ENCODE measurements at regions not wholly inside any gene's neighbourhood (a gene's known extent, or its start where the extent isn't known, plus 50 kb on each side); places are given as distances from the start of the nearest gene placed in this dataset.

- TF ChIP-seq, protein P1, sequence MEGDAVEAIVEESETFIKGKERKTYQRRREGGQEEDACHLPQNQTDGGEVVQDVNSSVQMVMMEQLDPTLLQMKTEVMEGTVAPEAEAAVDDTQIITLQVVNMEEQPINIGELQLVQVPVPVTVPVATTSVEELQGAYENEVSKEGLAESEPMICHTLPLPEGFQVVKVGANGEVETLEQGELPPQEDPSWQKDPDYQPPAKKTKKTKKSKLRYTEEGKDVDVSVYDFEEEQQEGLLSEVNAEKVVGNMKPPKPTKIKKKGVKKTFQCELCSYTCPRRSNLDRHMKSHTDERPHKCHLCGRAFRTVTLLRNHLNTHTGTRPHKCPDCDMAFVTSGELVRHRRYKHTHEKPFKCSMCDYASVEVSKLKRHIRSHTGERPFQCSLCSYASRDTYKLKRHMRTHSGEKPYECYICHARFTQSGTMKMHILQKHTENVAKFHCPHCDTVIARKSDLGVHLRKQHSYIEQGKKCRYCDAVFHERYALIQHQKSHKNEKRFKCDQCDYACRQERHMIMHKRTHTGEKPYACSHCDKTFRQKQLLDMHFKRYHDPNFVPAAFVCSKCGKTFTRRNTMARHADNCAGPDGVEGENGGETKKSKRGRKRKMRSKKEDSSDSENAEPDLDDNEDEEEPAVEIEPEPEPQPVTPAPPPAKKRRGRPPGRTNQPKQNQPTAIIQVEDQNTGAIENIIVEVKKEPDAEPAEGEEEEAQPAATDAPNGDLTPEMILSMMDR (IDR thresholded peaks at IDR 0.05; ENCODE audit: poor library complexity), result no peak
- no peak for TF ChIP-seq EZH2 (IDR thresholded peaks at IDR 0.05; ENCODE audit: borderline replicate concordance)
Measured at GRCh38 chr5:56377573-56377972, 144.4 kb upstream of the ANKRD55 start.
